ENCODE measurements at regions not wholly inside any gene's neighbourhood (a gene's known extent, or its start where the extent isn't known, plus 50 kb on each side); places are given as distances from the start of the nearest gene placed in this dataset.

DNA sequence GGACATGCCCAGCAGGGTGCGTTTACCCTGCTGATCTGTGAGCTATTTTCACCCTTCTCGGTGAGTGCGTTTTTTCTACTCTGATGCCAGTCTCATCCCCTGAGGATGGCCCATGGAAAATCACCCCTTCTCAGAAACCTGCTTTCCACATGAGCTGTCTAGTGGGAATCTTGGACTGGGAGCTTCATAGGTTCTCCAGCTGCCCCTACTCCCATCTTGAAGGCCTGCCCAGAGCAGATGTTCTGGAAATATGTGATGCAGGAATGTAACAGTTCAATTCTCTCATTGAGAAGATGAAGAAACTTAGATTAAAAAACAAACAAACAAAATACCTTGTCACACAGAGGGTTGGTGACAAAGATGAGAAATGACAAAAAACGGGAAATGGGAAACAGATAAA lies 146.9 kb upstream of the RAB11FIP2 start (continued):
- TF ChIP-seq, protein P1, sequence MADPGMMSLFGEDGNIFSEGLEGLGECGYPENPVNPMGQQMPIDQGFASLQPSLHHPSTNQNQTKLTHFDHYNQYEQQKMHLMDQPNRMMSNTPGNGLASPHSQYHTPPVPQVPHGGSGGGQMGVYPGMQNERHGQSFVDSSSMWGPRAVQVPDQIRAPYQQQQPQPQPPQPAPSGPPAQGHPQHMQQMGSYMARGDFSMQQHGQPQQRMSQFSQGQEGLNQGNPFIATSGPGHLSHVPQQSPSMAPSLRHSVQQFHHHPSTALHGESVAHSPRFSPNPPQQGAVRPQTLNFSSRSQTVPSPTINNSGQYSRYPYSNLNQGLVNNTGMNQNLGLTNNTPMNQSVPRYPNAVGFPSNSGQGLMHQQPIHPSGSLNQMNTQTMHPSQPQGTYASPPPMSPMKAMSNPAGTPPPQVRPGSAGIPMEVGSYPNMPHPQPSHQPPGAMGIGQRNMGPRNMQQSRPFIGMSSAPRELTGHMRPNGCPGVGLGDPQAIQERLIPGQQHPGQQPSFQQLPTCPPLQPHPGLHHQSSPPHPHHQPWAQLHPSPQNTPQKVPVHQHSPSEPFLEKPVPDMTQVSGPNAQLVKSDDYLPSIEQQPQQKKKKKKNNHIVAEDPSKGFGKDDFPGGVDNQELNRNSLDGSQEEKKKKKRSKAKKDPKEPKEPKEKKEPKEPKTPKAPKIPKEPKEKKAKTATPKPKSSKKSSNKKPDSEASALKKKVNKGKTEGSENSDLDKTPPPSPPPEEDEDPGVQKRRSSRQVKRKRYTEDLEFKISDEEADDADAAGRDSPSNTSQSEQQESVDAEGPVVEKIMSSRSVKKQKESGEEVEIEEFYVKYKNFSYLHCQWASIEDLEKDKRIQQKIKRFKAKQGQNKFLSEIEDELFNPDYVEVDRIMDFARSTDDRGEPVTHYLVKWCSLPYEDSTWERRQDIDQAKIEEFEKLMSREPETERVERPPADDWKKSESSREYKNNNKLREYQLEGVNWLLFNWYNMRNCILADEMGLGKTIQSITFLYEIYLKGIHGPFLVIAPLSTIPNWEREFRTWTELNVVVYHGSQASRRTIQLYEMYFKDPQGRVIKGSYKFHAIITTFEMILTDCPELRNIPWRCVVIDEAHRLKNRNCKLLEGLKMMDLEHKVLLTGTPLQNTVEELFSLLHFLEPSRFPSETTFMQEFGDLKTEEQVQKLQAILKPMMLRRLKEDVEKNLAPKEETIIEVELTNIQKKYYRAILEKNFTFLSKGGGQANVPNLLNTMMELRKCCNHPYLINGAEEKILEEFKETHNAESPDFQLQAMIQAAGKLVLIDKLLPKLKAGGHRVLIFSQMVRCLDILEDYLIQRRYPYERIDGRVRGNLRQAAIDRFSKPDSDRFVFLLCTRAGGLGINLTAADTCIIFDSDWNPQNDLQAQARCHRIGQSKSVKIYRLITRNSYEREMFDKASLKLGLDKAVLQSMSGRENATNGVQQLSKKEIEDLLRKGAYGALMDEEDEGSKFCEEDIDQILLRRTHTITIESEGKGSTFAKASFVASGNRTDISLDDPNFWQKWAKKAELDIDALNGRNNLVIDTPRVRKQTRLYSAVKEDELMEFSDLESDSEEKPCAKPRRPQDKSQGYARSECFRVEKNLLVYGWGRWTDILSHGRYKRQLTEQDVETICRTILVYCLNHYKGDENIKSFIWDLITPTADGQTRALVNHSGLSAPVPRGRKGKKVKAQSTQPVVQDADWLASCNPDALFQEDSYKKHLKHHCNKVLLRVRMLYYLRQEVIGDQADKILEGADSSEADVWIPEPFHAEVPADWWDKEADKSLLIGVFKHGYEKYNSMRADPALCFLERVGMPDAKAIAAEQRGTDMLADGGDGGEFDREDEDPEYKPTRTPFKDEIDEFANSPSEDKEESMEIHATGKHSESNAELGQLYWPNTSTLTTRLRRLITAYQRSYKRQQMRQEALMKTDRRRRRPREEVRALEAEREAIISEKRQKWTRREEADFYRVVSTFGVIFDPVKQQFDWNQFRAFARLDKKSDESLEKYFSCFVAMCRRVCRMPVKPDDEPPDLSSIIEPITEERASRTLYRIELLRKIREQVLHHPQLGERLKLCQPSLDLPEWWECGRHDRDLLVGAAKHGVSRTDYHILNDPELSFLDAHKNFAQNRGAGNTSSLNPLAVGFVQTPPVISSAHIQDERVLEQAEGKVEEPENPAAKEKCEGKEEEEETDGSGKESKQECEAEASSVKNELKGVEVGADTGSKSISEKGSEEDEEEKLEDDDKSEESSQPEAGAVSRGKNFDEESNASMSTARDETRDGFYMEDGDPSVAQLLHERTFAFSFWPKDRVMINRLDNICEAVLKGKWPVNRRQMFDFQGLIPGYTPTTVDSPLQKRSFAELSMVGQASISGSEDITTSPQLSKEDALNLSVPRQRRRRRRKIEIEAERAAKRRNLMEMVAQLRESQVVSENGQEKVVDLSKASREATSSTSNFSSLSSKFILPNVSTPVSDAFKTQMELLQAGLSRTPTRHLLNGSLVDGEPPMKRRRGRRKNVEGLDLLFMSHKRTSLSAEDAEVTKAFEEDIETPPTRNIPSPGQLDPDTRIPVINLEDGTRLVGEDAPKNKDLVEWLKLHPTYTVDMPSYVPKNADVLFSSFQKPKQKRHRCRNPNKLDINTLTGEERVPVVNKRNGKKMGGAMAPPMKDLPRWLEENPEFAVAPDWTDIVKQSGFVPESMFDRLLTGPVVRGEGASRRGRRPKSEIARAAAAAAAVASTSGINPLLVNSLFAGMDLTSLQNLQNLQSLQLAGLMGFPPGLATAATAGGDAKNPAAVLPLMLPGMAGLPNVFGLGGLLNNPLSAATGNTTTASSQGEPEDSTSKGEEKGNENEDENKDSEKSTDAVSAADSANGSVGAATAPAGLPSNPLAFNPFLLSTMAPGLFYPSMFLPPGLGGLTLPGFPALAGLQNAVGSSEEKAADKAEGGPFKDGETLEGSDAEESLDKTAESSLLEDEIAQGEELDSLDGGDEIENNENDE (IDR thresholded peaks at IDR 0.05; ENCODE audit: low read depth, low read length), result no peak
- no peak for TF ChIP-seq NFATC3 (IDR thresholded peaks at IDR 0.05)
- TF ChIP-seq CBX5 (IDR thresholded peaks at IDR 0.05; ENCODE audit: borderline replicate concordance, low read depth), result no peak
- TF ChIP-seq MEIS2 (IDR thresholded peaks at IDR 0.05; ENCODE audit: partially characterized antibody), result no peak
- no peak for TF ChIP-seq KLF1 (tag; IDR thresholded peaks at IDR 0.05)
- TF ChIP-seq ZNF239 (CRISPR knock-in tag; IDR thresholded peaks at IDR 0.05), result no peak
- no peak for TF ChIP-seq FOXA1 (IDR thresholded peaks at IDR 0.05; ENCODE audit: borderline replicate concordance)
- TF ChIP-seq, protein P2, sequence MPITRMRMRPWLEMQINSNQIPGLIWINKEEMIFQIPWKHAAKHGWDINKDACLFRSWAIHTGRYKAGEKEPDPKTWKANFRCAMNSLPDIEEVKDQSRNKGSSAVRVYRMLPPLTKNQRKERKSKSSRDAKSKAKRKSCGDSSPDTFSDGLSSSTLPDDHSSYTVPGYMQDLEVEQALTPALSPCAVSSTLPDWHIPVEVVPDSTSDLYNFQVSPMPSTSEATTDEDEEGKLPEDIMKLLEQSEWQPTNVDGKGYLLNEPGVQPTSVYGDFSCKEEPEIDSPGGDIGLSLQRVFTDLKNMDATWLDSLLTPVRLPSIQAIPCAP (CRISPR knock-in tag; IDR thresholded peaks at IDR 0.05; ENCODE audit: borderline replicate concordance), result no peak
